ENCODE measurements at regions not wholly inside any gene's neighbourhood (a gene's known extent, or its start where the extent isn't known, plus 50 kb on each side); places are given as distances from the start of the nearest gene placed in this dataset.

DNA sequence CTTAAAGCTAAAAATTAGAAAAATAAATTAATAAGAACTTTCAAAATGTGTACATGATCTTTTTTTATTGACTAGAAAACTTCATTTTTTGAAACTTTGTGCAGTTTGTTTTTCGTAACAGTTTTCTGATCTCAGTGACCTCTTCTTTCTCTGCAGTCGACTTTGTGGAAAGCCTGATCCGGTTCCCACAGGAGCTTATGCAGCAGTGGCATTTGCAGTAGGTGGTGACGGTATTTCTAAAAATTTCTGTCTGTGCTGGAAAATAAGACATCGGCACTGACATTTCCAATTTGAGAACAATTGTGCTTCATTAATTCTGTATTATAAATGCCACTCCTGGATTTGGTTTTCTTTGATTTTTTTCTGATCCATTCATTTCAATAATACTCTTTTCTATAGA lies 68.8 kb downstream of the CLDN17 start:
- no peak overlapping the region for H3K4me2 ChIP-seq (ENCODE audit: low read length)
- no peaks in the 10 kb centered on the region for H3K36me3 ChIP-seq (ENCODE audit: low read depth, low read length)
- BruUV-seq (replicated peaks): no TSS peak

DNA sequence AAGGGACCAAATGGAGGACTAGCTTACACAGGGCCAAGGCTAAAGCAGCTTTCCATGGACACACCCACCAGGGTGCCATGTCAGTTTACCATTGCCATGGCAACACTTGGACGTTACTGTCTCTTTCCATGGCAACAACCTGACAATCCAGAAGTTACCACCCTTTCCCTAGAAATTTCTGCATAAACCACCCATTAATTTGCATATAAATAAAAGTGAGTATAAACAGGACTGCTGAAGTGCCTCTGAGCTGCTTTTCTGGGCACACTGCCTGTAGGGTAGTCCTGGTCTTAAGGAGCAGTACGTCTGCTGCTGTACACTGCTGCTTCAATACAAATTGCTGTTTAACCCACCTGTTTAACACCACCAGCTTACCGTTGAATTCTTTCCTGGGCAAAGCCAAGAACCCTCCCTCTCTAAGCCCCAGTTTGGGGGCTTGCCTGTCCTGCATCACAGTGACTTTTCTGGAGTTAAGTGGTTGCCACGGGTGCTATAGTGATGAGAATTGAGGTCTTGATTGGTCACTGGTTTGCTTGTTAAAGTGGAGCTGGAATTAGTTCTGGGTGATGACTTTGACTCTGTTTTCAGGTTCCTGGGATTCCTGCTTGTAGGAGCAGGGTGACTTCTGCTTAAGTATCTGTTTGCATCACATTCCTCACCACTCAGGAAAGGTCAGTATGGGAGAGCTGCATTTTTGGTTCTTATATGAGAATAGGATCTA lies 83.2 kb downstream of the CLDN17 start:
- Histone ChIP-seq H3K9me3 (ENCODE audit: low read length) (no peaks in the 10 kb centered on the region), H3K27ac (ENCODE audit: low read length) (no peak overlapping the region), H3F3A (ENCODE audit: low read length, unreplicated experiment) (no peaks in the 10 kb centered on the region), H3K4me1 (ENCODE audit: insufficient read depth, low read length) (no peaks in the 10 kb centered on the region), H3K9me2 (replicated peaks; ENCODE audit: low read length) (no peaks in the 10 kb centered on the region), H3K36me3 (ENCODE audit: low read depth, low read length) (no peaks in the 10 kb centered on the region), H3K4me3 (ENCODE audit: low read length) (no peak overlapping the region), H3K79me2 (ENCODE audit: low read length) (no peaks in the 10 kb centered on the region), H4K20me1 (ENCODE audit: low read length) (no peaks in the 10 kb centered on the region), H3K27me3 (ENCODE audit: low read length) (peaks cover 44% of the 10 kb centered on the region), H3K4me2 (ENCODE audit: low read length) (no peak overlapping the region), H3K9ac (ENCODE audit: low read length) (no peak overlapping the region), H2AFZ (ENCODE audit: low read length) (no peak overlapping the region)
- intact Hi-C loops (cut with micrococcal nuclease): no loop called here
- no peak for TF ChIP-seq EZH2phosphoT487 (IDR thresholded peaks at IDR 0.05; ENCODE audit: borderline replicate concordance, low read length)
- no peak for TF ChIP-seq EZH2 (IDR thresholded peaks at IDR 0.05; ENCODE audit: low read length, unreplicated experiment)
- no peak for TF ChIP-seq CTCF (conservative IDR thresholded peaks at IDR 0.05; ENCODE audit: low read depth, low read length)
- DNase-seq (no peak), ATAC-seq (no peak)
- CTCF ChIA-PET: no interaction called here
- POLR2A ChIA-PET (ENCODE audit: unreplicated experiment): no interaction called here
- no TSS peak for BruUV-seq (replicated peaks)

More for the DNA sequence above, 68.8 kb downstream of the CLDN17 start:
- ChIA-PET POLR2A (ENCODE audit: unreplicated experiment) (no interaction called here), CTCF (no interaction called here)
- Histone ChIP-seq H3K4me3 (ENCODE audit: low read length) (no peak overlapping the region), H2AFZ (ENCODE audit: low read length) (no peak overlapping the region), H3F3A (ENCODE audit: low read length, unreplicated experiment) (no peaks in the 10 kb centered on the region), H3K9me2 (replicated peaks; ENCODE audit: low read length) (no peaks in the 10 kb centered on the region), H3K27me3 (ENCODE audit: low read length) (peaks cover 37% of the 10 kb centered on the region), H3K27ac (ENCODE audit: low read length) (no peak overlapping the region), H3K9me3 (ENCODE audit: low read length) (no peaks in the 10 kb centered on the region), H4K20me1 (ENCODE audit: low read length) (no peaks in the 10 kb centered on the region), H3K79me2 (ENCODE audit: low read length) (no peaks in the 10 kb centered on the region), H3K4me1 (ENCODE audit: insufficient read depth, low read length) (no peaks in the 10 kb centered on the region), H3K9ac (ENCODE audit: low read length) (no peak overlapping the region)
- intact Hi-C loops (cut with micrococcal nuclease): no loop called here
- no peak for TF ChIP-seq EZH2 (IDR thresholded peaks at IDR 0.05; ENCODE audit: low read length, unreplicated experiment)
- no peak for TF ChIP-seq EZH2phosphoT487 (IDR thresholded peaks at IDR 0.05; ENCODE audit: borderline replicate concordance, low read length)
- TF ChIP-seq CTCF (conservative IDR thresholded peaks at IDR 0.05; ENCODE audit: low read depth, low read length): no peak
- DNase-seq: no peak
- no peak for ATAC-seq

DNA sequence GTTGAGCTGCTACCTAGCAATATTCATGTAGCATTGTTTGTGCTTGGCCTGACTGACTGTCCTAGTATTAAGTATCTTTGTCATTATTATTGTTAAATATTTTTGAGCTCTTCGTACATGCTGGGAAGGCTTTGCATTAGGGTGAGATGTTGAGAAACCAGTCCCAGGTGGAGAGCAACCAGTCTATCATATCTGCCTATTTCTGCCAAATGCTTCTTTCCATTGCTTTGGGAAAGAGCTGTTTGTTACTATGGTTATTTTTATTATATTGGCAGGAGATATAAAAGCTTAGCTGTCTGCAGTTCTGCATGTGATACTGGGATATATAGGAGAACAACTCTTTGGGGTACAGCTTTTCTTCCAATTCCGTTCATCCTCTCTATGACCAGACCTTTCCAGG lies 85.1 kb downstream of the CLDN17 start:
- H4K20me1 ChIP-seq (ENCODE audit: low read length): no peaks in the 10 kb centered on the region
- H3K27me3 ChIP-seq (ENCODE audit: low read length): peaks cover 26% of the 10 kb centered on the region
- H3K9ac ChIP-seq (ENCODE audit: low read length): no peak overlapping the region
- no peak overlapping the region for H3K4me2 ChIP-seq (ENCODE audit: low read length)
- no TSS peak for BruUV-seq (replicated peaks)
- H3K4me3 ChIP-seq (ENCODE audit: low read length): no peak overlapping the region
- no peaks in the 10 kb centered on the region for H3K4me1 ChIP-seq (ENCODE audit: insufficient read depth, low read length)
- no peaks in the 10 kb centered on the region for H3F3A ChIP-seq (ENCODE audit: low read length, unreplicated experiment)
- no peak for TF ChIP-seq EZH2 (IDR thresholded peaks at IDR 0.05; ENCODE audit: low read length, unreplicated experiment)
- no peak for TF ChIP-seq CTCF (conservative IDR thresholded peaks at IDR 0.05; ENCODE audit: low read depth, low read length)
- intact Hi-C loops (cut with micrococcal nuclease): no loop called here
- POLR2A ChIA-PET (ENCODE audit: unreplicated experiment): no interaction called here
- H3K79me2 ChIP-seq (ENCODE audit: low read length): no peaks in the 10 kb centered on the region
- no peaks in the 10 kb centered on the region for H3K36me3 ChIP-seq (ENCODE audit: low read depth, low read length)
- CTCF ChIA-PET: no interaction called here
- H3K9me2 ChIP-seq (replicated peaks; ENCODE audit: low read length): no peaks in the 10 kb centered on the region
- DNase-seq: no peak
- no peak for ATAC-seq
- H3K9me3 ChIP-seq (ENCODE audit: low read length): no peaks in the 10 kb centered on the region
- no peak overlapping the region for H2AFZ ChIP-seq (ENCODE audit: low read length)
- H3K27ac ChIP-seq (ENCODE audit: low read length): no peak overlapping the region

Measured in PC-3 (cell line).